Amniotic epithelial cell (primary cell): ENCODE measurements at regions not wholly inside any gene's neighbourhood (a gene's known extent, or its start where the extent isn't known, plus 50 kb on each side); places are given as distances from the start of the nearest gene placed in this dataset.

Experiments used
- DNase-seq: peaks from one replicate; pipeline ENCODE4 v3.0.0-alpha.2; 2010; ENCODE audit warnings: low read depth

GRCh38 chr13:79780240-79780639 is 299.3 kb downstream of the NDFIP2 start:
- peak; percentile 21 for DNase-seq

- DNase-seq: peak; percentile 97
Observed at GRCh38 chr13:79779761-79780160, 298.8 kb downstream of the NDFIP2 start.

GRCh38 chr13:79778741-79779460 is 297.9 kb downstream of the NDFIP2 start:
- peak; percentile 11 for DNase-seq

GRCh38 chr13:79777504-79777903 is 296.5 kb downstream of the NDFIP2 start:
- no peak for DNase-seq

GRCh38 chr13:79776531-79777295 is 295.8 kb downstream of the NDFIP2 start:
- peak; percentile 35 for DNase-seq

- DNase-seq: peak; percentile 74
Observed at GRCh38 chr13:79775830-79776229, 294.9 kb downstream of the NDFIP2 start.

- DNase-seq: no peak
Observed at GRCh38 chr13:79772811-79773210, 291.9 kb downstream of the NDFIP2 start.

- DNase-seq: no peak
Observed at GRCh38 chr13:79771493-79771892, 290.5 kb downstream of the NDFIP2 start.

DNA sequence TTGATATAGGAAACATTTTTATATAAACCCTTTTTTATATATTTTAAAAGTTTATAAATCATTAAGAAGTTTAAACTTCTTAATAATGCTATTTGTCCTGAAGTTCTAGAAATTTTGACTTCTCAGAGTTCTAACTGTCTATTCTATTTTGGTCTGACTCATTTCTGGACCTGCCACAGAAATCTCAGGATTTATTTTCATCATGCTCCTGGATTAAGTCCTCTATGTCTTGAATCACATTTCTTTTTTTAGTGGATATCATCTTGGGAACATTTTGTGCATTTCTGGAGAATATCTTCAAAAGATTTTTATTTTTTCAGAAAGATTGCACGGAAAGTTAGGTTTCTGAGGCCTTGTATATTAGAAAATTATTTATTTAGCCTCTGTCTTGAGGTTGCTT is 289.1 kb downstream of the NDFIP2 start:
- peak; percentile 60 for DNase-seq

- DNase-seq: no peak
Observed at GRCh38 chr13:79767126-79767525, 286.2 kb downstream of the NDFIP2 start.

GRCh38 chr13:79765331-79765730 is 284.4 kb downstream of the NDFIP2 start:
- peak; percentile 29 for DNase-seq

DNA sequence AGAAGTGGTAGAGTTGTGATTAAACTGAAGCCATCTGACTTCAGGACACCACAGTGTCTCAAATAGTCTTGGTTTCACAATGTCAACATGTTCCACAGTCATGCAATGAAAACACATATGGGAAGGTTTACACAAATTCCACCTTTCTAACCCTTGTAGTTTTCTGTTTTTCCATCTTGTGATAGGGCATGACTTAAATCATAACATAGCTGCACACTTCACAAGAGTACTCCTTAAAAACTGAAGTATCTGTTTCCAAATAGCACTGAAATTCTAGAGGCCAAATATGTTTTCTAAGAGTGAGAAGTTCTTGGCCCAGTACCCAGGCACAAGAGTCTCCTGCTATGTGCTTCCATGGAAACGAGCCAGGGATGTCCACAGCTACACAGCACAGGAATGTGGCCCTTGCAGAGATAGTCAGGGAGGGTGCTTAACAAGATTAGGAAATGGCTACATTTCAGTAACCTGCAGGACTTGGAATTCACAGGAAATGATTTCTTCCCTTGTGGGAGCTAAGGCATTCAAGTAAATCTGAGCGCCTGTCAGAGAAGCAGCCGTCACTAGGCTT is 269.1 kb downstream of the NDFIP2 start:
- DNase-seq: peak; percentile 100

- DNase-seq: no peak
Observed at GRCh38 chr13:79749566-79749965, 268.6 kb downstream of the NDFIP2 start.

GRCh38 chr13:79745081-79745480 is 264.1 kb downstream of the NDFIP2 start:
- DNase-seq: peak; percentile 32

- DNase-seq: no peak
Observed at GRCh38 chr13:79742923-79743322, 262.0 kb downstream of the NDFIP2 start.

DNA sequence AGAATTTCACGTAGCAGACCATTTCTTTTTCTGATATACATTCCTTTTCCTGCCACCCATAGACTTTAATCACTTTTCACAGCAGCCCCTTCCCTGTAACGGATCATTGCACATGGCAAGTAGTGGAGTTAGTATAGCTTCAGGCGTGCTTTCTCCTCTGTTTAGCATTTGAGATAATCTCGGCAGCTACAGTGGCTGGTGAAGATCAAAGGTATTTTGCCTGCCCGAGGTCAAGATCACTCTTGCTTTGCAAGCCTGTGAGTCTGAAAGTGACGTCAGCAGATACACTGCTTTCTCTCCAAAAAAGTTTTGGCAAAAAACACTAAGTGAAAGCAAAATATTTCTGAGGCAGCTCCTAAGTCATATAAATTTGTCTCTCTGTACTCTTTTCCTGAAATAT is 260.0 kb downstream of the NDFIP2 start:
- peak; percentile 77 for DNase-seq

DNA sequence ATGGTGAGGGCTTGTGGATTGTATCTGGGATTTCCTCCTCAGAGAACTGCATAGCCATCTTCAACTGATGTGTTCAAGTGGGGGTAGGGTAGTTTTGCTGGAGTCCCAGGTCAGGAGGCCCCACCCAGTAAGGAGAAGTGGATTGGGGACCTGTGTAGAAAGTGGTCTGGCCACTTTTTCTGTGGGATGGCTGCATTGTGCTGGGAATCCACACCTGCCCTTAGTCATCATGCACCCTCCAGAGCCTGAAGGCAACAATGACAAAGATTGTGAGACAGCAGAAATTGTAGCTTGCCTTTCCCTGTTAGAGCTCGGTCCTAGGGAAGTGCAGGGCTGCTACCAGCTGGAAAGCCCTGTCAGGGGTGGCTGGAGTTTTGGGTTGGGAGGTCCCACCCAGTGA is 255.4 kb downstream of the NDFIP2 start:
- DNase-seq: no peak

- peak; percentile 83 for DNase-seq
Observed at GRCh38 chr13:79735228-79735627, 254.3 kb downstream of the NDFIP2 start.

DNA sequence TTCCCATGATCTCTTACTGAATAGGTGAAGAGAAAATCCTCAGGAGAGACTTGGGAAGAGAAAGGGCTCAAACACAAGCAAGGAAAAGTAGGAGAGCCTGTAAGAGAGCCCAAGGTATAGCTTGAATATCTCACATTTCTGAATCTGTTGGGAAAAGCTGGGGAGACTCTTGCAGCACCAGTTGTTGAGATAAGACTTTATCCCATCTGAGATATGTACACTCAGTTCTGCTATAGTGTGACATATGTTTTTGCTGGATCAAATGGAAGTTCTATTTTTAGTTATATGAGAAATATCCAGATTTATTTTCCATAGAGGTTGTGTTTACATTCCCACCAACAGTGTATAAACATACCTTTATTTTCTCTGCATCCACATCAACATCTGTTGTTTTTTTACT is 246.1 kb downstream of the NDFIP2 start:
- DNase-seq: no peak

DNA sequence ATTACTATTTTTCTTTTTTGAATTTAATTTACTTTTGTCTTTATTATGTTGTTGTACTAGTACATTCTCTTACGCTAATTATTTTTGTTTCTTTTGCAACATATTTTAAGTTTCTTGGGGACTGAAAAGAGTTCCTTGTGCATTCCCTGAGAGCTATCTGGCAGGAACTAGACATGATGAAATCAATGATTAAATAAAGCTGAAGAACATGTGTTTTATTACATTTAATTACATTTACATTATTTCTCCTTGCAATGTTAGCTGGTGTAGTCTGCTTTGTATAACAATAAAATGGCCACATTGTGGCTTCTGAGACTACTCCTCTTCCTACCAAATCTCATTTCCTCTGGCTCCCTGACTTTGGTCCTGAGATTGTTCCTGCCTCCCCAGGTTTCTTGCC is 244.9 kb downstream of the NDFIP2 start:
- no peak for DNase-seq

- DNase-seq: no peak
Observed at GRCh38 chr13:79724348-79725103, 243.6 kb downstream of the NDFIP2 start.

GRCh38 chr13:79723519-79724024 is 242.6 kb downstream of the NDFIP2 start:
- no peak for DNase-seq
